HCT116 (cell line): ENCODE measurements at regions not wholly inside any gene's neighbourhood (a gene's known extent, or its start where the extent isn't known, plus 50 kb on each side); places are given as distances from the start of the nearest gene placed in this dataset.

Experiments
- ATAC-seq: fragments of 200-7000 bp; cut with Tn5 transposase; 2 replicates; pipeline ENCODE4 v1.9.1; 2020; ENCODE audit warnings: mild to moderate bottlenecking, moderate library complexity
- BruUV-seq: library from RNA; stranded (reverse); fragments of 400-500 nt; replicated peaks from 2 replicates; lab custom pipeline; 2021; lab: Mats Ljungman, UMichigan
- CTCF ChIA-PET: fragments of 300-600 bp; sonication (Branson Sonifier 250); formaldehyde crosslinking; loops from one replicate; lab custom pipeline; 2021; ENCODE audit warnings: antibody characterized with exemption; lab: Charles Lee
- POLR2A ChIA-PET: fragments of 300-600, 350-600 bp; sonication (Branson Sonifier 250); formaldehyde crosslinking; loops from one replicate; lab custom pipeline; 2021; ENCODE audit warnings: antibody characterized with exemption; lab: Charles Lee
- RAD21 ChIA-PET, 2 experiments: fragments of 300-600 bp; sonication (Branson Sonifier 250); formaldehyde crosslinking; loops; one replicate each; lab custom pipeline; 2023; ENCODE audit warnings: low total read pairs in 2 of 2; ENCODE audit not compliant: uncharacterized antibody in 2 of 2, unreplicated experiment in 2 of 2, low non-redundant PET in 1 of 2; lab: Charles Lee
- DNase-seq: peaks from one replicate; pipeline ENCODE4 v3.0.0-alpha.2; 2010; ENCODE audit warnings: low read depth, low spot score
- H2AFZ ChIP-seq: fragments of 200-600 bp; shearing (Covaris generic), sonication (generic); 2 replicates; pipeline ENCODE4 v1.6.1; 2017; ENCODE audit warnings: low read depth, mixed run types, mixed read lengths, antibody characterized with exemption, low read length; ENCODE audit not compliant: poor library complexity, severe bottlenecking
- H3K27ac ChIP-seq: 2 replicates; pipeline ENCODE4 v1.5.1; 2012; ENCODE audit warnings: low read depth, low read length
- H3K27me3 ChIP-seq: fragments of 200-600 bp; sonication (generic); 2 replicates; pipeline ENCODE4 v1.6.1; 2016; ENCODE audit warnings: mixed run types, low read length, mixed read lengths; ENCODE audit not compliant: insufficient read depth
- H3K36me3 ChIP-seq, 2 experiments: fragments of 200-500 bp in 1 of 2; fragments of 200-600 bp in 1 of 2; sonication (Bioruptor generic) in 1 of 2; sonication (generic) in 1 of 2; 2 replicates each; pipeline versions ENCODE4 v1.5.1 to v1.6.1; 2014 to 2016; ENCODE audit warnings: low read length in 2 of 2, inconsistent platforms in 1 of 2, mixed read lengths in 1 of 2, mixed run types in 1 of 2; ENCODE audit not compliant: insufficient read depth in 2 of 2, control insufficient read depth in 1 of 2
- H3K4me1 ChIP-seq, 2 experiments: fragments of 200-600 bp in 1 of 2; sonication (generic) in 1 of 2; 2 replicates each; pipeline versions ENCODE4 v1.5.1 to v1.6.1; 2012 to 2017; ENCODE audit warnings: low read length in 2 of 2, inconsistent platforms in 1 of 2, mild to moderate bottlenecking in 1 of 2, mixed read lengths in 1 of 2, mixed run types in 1 of 2, moderate library complexity in 1 of 2; ENCODE audit not compliant: insufficient read depth in 2 of 2, control insufficient read depth in 1 of 2
- H3K4me2 ChIP-seq: fragments of 200-600 bp; sonication (generic); 2 replicates; pipeline ENCODE4 v1.6.1; 2017; ENCODE audit warnings: mixed run types, low read length, mixed read lengths
- H3K4me3 ChIP-seq, 2 experiments: fragments of 200-600 bp in 1 of 2; sonication (generic) in 1 of 2; replicated peaks in 1 of 2; 2 replicates each; pipeline ENCODE4 v1.5.1; 2011 to 2016; ENCODE audit warnings: low read length in 2 of 2, control low read depth in 1 of 2, low read depth in 1 of 2, mild to moderate bottlenecking in 1 of 2, mixed read lengths in 1 of 2, mixed run types in 1 of 2
- H3K79me2 ChIP-seq: fragments of 200-600 bp; sonication (generic); 2 replicates; pipeline ENCODE4 v1.6.1; 2017; ENCODE audit warnings: mild to moderate bottlenecking, mixed run types, low read length, moderate library complexity, mixed read lengths; ENCODE audit not compliant: insufficient read depth
- H3K9ac ChIP-seq: fragments of 200-600 bp; sonication (generic); 2 replicates; pipeline ENCODE4 v1.6.1; 2016; ENCODE audit warnings: low read length, mixed read lengths
- H3K9me2 ChIP-seq: fragments of 200-600 bp; sonication (generic), shearing (Covaris generic); 2 replicates; pipeline ENCODE4 v1.6.1; 2017; ENCODE audit warnings: mixed run types, mild to moderate bottlenecking, moderate library complexity; ENCODE audit not compliant: insufficient read depth
- H3K9me3 ChIP-seq, 2 experiments: fragments of 200-500 bp in 1 of 2; fragments of 200-600 bp in 1 of 2; sonication (Bioruptor generic) in 1 of 2; sonication (generic) in 1 of 2; 2 replicates each; pipeline ENCODE4 v1.6.1; 2014 to 2017; ENCODE audit warnings: low read length in 2 of 2, mixed read lengths in 2 of 2, inconsistent platforms in 1 of 2, low read depth in 1 of 2, mild to moderate bottlenecking in 1 of 2, mixed run types in 1 of 2, moderate library complexity in 1 of 2; ENCODE audit not compliant: control insufficient read depth in 1 of 2, insufficient read depth in 1 of 2
- H4K20me1 ChIP-seq: fragments of 200-600 bp; sonication (generic), shearing (Covaris generic); 2 replicates; pipeline ENCODE4 v1.6.1; 2017; ENCODE audit warnings: mixed run types, mild to moderate bottlenecking, moderate library complexity; ENCODE audit not compliant: insufficient read depth
- CEBPB ChIP-seq: IDR thresholded peaks from 2 replicates; pipeline ENCODE4 v1.6.1; 2012; ENCODE audit warnings: low read depth
- ELF1 ChIP-seq: IDR thresholded peaks from 2 replicates; pipeline ENCODE4 v1.6.1; 2012; ENCODE audit warnings: low read depth, borderline replicate concordance
- EZH2 ChIP-seq: fragments of 200-600 bp; sonication (generic); IDR thresholded peaks from 2 replicates; pipeline ENCODE4 v1.6.1; 2017; ENCODE audit warnings: antibody characterized with exemption, mixed run types
- FOSL1 ChIP-seq: IDR thresholded peaks from 2 replicates; pipeline ENCODE4 v1.6.1; 2012; ENCODE audit warnings: low read depth
- POLR2AphosphoS5 ChIP-seq: IDR thresholded peaks from 2 replicates; pipeline ENCODE4 v1.6.1; 2011; ENCODE audit warnings: mild to moderate bottlenecking, low read depth, low read length, moderate library complexity
- YY1 ChIP-seq: IDR thresholded peaks from 2 replicates; pipeline ENCODE4 v1.6.1; 2011; ENCODE audit warnings: low read length, low read depth, moderate library complexity, mild to moderate bottlenecking; ENCODE audit not compliant: insufficient replicate concordance; ENCODE audit errors: extremely low read depth
- ZFX ChIP-seq: fragments of 450-650 bp; IDR thresholded peaks from 2 replicates; pipeline ENCODE4 v1.6.1; 2017
- intact Hi-C: fragments of 100-400 bp; cut with micrococcal nuclease; formaldehyde crosslinking; loops from 2 replicates; pipeline ENCODE4 v1.10.0; 2022
- TF ChIP-seq, protein P1 (sequence below): IDR thresholded peaks from 2 replicates; pipeline ENCODE4 v1.6.1; 2012; ENCODE audit warnings: low read depth

- CTCF ChIA-PET, result no interaction called here
- Histone ChIP-seq H3K4me1 (peaks cover 0 to 10% of the 10 kb centered on the region in 2 experiments; a peak in 2 of 4 replicates), H2AFZ (no peak overlapping the region), H4K20me1 (no peaks in the 10 kb centered on the region), H3K9me2 (no peaks in the 10 kb centered on the region)
- TF ChIP-seq CEBPB, result no peak
- TF ChIP-seq, all 23 proteins: peak for 0
- no peaks in the 10 kb centered on the region for H3K27me3 ChIP-seq
- H3K27ac ChIP-seq, result no peak overlapping the region
- RAD21 ChIA-PET, result no interaction called here
- BruUV-seq, result no TSS peak
- no peak overlapping the region for H3K9ac ChIP-seq
- ATAC-seq (no peak), DNase-seq (no peak)
- H3K4me3 ChIP-seq, result no peak overlapping the region
- POLR2A ChIA-PET, result interaction anchor here (1.4 kb wide), 1 partner anchor 23 kb away, joined by 3 read pairs; no protein-coding TSS in a partner anchor
- no peaks in the 10 kb centered on the region for H3K9me3 ChIP-seq
- intact Hi-C loops, result no loop called here
- no peak overlapping the region for H3K4me2 ChIP-seq
- no peaks in the 10 kb centered on the region for H3K36me3 ChIP-seq
- H3K79me2 ChIP-seq, result no peaks in the 10 kb centered on the region
Measured at GRCh38 chr1:112788054-112788453, 72.9 kb upstream of the PPM1J start.

- CTCF ChIA-PET, result no interaction called here
- no peak overlapping the region for H3K9ac ChIP-seq
- no peak overlapping the region for H3K4me2 ChIP-seq
- POLR2A ChIA-PET, result no interaction called here
- intact Hi-C loops, result no loop called here
- no peaks in the 10 kb centered on the region for H3K9me3 ChIP-seq
- DNase-seq (no peak), ATAC-seq (no peak)
- H4K20me1 ChIP-seq, result no peaks in the 10 kb centered on the region
- no peaks in the 10 kb centered on the region for H3K9me2 ChIP-seq
- RAD21 ChIA-PET, result no interaction called here
- no peak overlapping the region for H2AFZ ChIP-seq
- no peak overlapping the region for H3K27ac ChIP-seq
- no peaks in the 10 kb centered on the region for H3K36me3 ChIP-seq
- no peaks in the 10 kb centered on the region for H3K79me2 ChIP-seq
- H3K4me3 ChIP-seq, result no peak overlapping the region
- no peaks in the 10 kb centered on the region for H3K27me3 ChIP-seq
- no peaks in the 10 kb centered on the region for H3K4me1 ChIP-seq
- TF ChIP-seq, protein P1, sequence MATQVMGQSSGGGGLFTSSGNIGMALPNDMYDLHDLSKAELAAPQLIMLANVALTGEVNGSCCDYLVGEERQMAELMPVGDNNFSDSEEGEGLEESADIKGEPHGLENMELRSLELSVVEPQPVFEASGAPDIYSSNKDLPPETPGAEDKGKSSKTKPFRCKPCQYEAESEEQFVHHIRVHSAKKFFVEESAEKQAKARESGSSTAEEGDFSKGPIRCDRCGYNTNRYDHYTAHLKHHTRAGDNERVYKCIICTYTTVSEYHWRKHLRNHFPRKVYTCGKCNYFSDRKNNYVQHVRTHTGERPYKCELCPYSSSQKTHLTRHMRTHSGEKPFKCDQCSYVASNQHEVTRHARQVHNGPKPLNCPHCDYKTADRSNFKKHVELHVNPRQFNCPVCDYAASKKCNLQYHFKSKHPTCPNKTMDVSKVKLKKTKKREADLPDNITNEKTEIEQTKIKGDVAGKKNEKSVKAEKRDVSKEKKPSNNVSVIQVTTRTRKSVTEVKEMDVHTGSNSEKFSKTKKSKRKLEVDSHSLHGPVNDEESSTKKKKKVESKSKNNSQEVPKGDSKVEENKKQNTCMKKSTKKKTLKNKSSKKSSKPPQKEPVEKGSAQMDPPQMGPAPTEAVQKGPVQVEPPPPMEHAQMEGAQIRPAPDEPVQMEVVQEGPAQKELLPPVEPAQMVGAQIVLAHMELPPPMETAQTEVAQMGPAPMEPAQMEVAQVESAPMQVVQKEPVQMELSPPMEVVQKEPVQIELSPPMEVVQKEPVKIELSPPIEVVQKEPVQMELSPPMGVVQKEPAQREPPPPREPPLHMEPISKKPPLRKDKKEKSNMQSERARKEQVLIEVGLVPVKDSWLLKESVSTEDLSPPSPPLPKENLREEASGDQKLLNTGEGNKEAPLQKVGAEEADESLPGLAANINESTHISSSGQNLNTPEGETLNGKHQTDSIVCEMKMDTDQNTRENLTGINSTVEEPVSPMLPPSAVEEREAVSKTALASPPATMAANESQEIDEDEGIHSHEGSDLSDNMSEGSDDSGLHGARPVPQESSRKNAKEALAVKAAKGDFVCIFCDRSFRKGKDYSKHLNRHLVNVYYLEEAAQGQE, result no peak
- TF ChIP-seq EZH2, result no peak
- TF ChIP-seq FOSL1, result no peak
- no peak for TF ChIP-seq ZFX
- TF ChIP-seq POLR2AphosphoS5, result no peak
- TF ChIP-seq YY1, result no peak
- TF ChIP-seq ELF1, result no peak
- TF ChIP-seq, all 23 proteins: peak for 0
- BruUV-seq, result no TSS peak
Measured at GRCh38 chr1:112783059-112783458, 67.9 kb upstream of the PPM1J start.
